ENCODE measurements at regions not wholly inside any gene's neighbourhood (a gene's known extent, or its start where the extent isn't known, plus 50 kb on each side); places are given as distances from the start of the nearest gene placed in this dataset.
"Not testable (repeated sequence)": the region's sequence is repeated elsewhere in the genome, so short reads cannot be mapped to it uniquely, and the experiment has no call there.

GRCh38 chr20:11496380-11496779 lies 421.3 kb upstream of the BTBD3 start:
- no peak for DNase-seq

- DNase-seq = no peak
These were observed 420.1 kb upstream of the BTBD3 start for GRCh38 chr20:11497545-11497944.

DNA sequence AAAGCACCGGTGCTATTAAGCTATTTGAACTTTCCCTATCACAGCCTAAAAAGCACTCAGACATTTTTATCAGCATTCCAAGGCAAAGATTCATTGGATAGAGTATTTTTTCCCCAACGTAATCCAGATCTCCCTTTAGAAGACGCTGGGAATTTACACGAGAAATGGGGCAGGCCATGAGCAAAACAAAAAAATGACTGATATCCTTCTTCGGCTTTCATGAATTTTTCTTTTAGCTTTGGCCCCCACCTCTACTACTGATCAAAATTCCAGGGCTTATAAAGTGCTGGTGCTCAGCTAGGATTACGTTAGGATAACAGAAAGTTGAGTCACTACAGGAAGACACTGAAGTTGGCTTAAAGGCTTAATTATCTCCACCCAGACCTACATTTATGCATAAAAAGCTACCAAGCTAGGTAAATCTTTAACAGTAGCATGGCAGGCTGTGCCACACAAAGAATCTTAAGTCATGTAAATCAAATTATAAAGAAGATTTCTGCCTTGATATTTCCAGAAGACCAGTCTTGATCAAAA lies 418.5 kb upstream of the BTBD3 start:
- no peak for DNase-seq

DNA sequence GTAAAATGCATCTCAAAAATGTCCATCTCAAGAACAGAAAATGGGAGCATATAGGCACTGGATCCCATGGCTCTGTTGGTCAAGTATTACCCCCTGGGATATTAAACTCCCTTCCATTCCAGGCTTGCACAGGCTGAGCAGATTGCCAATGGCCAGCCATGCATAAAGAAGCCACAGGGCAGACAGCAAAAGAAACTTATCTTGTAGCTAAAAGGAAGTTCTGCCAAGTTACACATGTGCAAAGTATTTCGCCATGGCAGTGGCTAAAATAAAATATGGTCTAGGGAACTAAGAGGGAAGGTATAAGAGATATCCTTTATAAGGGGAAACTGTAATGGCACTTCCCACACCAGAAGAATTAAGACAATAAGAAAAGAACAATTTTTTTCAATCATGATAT lies 415.6 kb upstream of the BTBD3 start:
- no peak for DNase-seq

GRCh38 chr20:11502671-11503070 lies 415.0 kb upstream of the BTBD3 start:
- DNase-seq = no peak

- DNase-seq = no peak
These were observed 407.9 kb upstream of the BTBD3 start for GRCh38 chr20:11509776-11510175.

- no peak for DNase-seq
These were observed 405.9 kb upstream of the BTBD3 start for GRCh38 chr20:11511821-11512220.

DNA sequence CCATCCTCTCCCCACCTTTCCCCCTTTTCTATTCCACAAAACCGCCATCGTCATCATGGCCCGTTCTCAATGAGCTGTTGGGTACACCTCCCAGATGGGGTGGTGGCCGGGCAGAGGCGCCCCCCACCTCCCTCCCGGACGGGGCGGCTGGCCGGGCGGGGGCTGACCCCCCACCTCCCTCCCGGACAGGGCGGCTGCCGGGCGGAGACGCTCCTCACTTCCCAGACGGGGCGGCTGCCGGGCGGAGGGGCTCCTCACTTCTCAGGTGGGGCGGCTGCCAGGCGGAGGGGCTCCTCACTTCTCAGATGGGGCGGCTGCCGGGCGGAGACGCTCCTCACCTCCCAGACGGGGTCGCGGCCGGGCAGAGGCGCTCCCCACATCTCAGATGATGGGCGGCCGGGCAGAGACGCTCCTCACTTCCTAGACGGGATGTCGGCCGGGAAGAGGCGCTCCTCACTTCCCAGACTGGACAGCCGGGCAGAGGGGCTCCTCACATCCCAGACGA lies 404.4 kb upstream of the BTBD3 start:
- DNase-seq = not testable (repeated sequence)

DNA sequence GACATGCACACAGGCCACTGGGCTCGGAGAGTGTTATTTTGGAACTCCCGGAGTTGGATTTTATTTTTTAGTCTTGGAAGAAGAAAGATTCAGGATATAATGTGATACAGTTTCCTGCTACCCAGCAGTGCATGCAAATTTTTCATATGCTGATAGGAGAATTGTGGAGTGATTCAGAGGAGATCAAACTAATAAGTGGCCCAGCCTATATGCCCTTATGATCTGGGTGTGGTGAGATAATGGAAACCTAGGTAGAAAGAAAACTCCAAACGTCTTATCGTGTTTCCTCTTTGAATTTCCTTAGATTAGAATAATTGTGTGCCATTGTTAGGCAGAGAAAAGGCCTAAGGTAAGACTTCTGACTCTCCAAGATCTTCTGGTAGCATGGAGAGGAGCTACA lies 401.2 kb upstream of the BTBD3 start:
- no peak for DNase-seq

- DNase-seq = no peak
These were observed 397.1 kb upstream of the BTBD3 start for GRCh38 chr20:11520596-11520995.

DNA sequence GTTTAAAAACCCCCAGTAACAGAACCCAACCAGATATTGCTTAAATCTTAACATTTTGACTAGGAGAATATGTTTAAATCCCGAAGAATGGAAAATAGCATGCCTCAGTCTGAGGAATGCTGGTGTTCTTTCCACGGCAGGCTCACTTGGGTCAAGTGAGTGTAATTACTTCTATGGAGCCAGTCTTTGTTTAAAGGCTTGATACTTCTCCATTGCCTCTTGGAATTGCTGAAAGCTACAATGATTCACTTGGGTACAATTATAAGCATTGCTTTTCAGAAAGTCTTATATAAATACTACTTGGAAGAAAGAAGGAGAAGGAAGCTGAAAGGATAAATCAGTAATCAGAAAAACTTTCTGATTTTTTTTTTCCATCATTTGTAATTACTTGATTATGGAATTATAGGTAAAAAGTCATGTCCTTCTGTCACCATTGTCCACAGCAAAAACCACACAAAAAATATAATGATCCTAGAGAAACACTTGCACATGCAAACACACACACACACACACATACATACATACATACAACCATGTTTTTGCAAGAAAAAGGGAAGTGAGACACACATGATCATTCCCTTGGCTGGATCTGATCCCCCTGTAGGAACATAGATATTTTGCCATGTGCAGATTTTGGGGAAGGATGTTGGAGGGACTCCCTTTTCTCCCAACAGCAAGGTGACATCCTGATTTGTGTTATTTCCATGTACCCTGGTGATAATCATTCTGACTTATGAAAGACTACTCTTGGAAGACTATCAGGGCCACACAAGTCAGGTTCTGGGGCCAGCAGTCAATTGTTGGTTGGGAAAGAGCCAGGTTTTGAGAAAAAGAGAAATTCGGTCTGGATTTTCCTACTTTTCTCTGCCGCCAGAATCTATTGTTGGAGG lies 396.0 kb upstream of the BTBD3 start:
- no peak for DNase-seq

GRCh38 chr20:11522366-11522741 lies 395.3 kb upstream of the BTBD3 start:
- no peak for DNase-seq

DNA sequence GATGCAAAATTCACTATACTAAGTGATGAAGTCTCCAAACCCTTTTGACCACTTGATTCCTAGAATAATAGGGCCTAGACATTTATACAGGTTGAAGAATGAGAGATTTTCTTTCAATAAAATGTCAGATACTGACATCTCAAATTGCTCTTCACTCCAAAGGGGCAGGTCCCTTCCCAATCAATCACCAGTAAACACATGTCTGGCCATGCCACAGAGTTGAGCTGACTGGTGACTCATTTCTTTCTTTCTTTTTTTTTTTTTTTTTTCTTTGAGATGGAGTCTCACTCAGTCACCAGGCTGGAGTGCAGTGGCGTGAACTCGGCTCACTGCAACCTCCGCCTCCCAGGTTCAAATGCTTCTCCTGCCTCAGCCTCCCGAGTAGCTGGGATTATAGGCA lies 388.6 kb upstream of the BTBD3 start:
- no peak for DNase-seq

DNA sequence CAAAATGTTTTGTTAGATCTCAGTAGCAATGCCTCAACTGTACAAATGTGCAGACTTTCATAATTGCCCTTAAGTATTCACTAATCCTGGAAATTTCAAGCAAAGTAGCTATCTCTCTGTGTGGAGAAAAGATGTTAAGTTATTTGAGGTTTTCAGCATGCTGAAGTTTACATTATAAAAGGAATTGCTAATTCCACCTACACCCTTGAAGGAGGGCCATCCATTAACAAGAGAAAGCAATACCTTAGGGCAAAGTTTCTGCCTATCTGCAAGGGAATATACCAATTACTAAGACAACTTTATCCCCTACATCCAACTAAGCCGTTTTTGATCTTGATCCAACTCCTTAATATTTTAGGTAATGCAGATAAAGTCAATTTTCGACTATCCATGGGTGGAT lies 380.7 kb upstream of the BTBD3 start:
- DNase-seq = no peak

GRCh38 chr20:11539450-11539849 lies 378.2 kb upstream of the BTBD3 start:
- no peak for DNase-seq

GRCh38 chr20:11540558-11540957 lies 377.1 kb upstream of the BTBD3 start:
- DNase-seq = no peak

DNA sequence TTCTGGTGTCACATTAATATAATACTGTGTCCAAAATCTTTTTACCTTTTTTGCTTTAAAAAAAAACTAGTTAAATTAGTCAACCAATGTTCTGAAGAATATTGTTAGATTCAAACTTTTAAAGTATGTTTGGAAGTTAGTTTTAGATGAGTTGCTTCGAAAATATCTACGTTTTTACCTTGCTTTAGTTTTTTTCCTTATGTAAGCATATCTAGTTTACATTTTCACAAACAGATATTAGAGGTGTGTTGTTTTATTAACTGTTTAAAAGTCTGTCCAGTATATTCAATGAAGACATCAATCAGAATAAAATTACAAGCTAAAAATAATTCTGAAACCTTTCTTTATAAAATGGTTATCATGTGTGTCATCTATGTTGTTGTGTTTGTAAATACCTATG lies 375.0 kb upstream of the BTBD3 start:
- DNase-seq = no peak

- peak; percentile 70 for DNase-seq
These were observed 373.5 kb upstream of the BTBD3 start for GRCh38 chr20:11544029-11544678.

DNA sequence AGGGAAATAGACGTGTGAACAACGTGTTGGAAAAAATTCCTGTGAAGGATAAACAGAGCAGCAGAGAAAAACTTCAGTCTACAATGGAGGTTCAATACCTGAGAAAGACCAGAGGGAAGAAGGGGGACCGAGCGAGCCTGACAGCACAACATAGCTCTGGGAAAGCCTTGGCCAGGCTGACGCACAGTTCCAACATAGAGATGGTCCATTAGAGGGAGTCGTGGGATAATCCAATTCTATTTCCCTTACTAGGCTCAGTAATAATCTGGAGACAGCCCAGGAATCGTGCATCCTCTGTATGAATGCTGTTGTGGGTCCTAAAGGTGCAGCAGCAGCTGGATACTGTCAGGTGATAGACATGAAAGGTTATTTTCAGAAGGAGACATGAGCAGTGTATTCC lies 370.8 kb upstream of the BTBD3 start:
- DNase-seq = no peak

GRCh38 chr20:11549172-11550103 lies 368.3 kb upstream of the BTBD3 start:
- no peak for DNase-seq

- DNase-seq = no peak
These were observed 366.9 kb upstream of the BTBD3 start for GRCh38 chr20:11550657-11551338.

- DNase-seq = no peak
These were observed 366.2 kb upstream of the BTBD3 start for GRCh38 chr20:11551479-11551878.
